ENCODE measurements at regions not wholly inside any gene's neighbourhood (a gene's known extent, or its start where the extent isn't known, plus 50 kb on each side); places are given as distances from the start of the nearest gene placed in this dataset.

GRCh38 chr13:92938486-92939020, 288.1 kb upstream of the GPC6 start:
- no peak for DNase-seq

GRCh38 chr13:92941167-92941566, 285.4 kb upstream of the GPC6 start:
- no peak for DNase-seq

- no peak for DNase-seq
These were observed 278.7 kb upstream of the GPC6 start for GRCh38 chr13:92947770-92948434.

- no peak for DNase-seq
These were observed 275.8 kb upstream of the GPC6 start for GRCh38 chr13:92950771-92951170.

- DNase-seq = no peak
These were observed 275.2 kb upstream of the GPC6 start for GRCh38 chr13:92951273-92951890.

GRCh38 chr13:92952161-92952560, 274.4 kb upstream of the GPC6 start:
- no peak for DNase-seq

- DNase-seq = no peak
These were observed 271.9 kb upstream of the GPC6 start for GRCh38 chr13:92954746-92955145.

- no peak for DNase-seq
These were observed 266.8 kb upstream of the GPC6 start for GRCh38 chr13:92959790-92960189.

- DNase-seq = no peak
These were observed 263.6 kb upstream of the GPC6 start for GRCh38 chr13:92963029-92963428.

GRCh38 chr13:92966341-92966740, 260.3 kb upstream of the GPC6 start:
- no peak for DNase-seq

- no peak for DNase-seq
These were observed 259.7 kb upstream of the GPC6 start for GRCh38 chr13:92966900-92967299.

- no peak for DNase-seq
These were observed 258.7 kb upstream of the GPC6 start for GRCh38 chr13:92967923-92968322.

- no peak for DNase-seq
These were observed 253.9 kb upstream of the GPC6 start for GRCh38 chr13:92972751-92973150.

GRCh38 chr13:92974905-92975429, 251.6 kb upstream of the GPC6 start:
- DNase-seq = no peak

- DNase-seq = no peak
These were observed 249.9 kb upstream of the GPC6 start for GRCh38 chr13:92976657-92977056.

- DNase-seq = no peak
These were observed 242.5 kb upstream of the GPC6 start for GRCh38 chr13:92984151-92984550.

- DNase-seq = no peak
These were observed 237.3 kb upstream of the GPC6 start for GRCh38 chr13:92989301-92989700.

GRCh38 chr13:92991692-92992091, 234.9 kb upstream of the GPC6 start:
- no peak for DNase-seq

- DNase-seq = no peak
These were observed 232.6 kb upstream of the GPC6 start for GRCh38 chr13:92994056-92994455.

- DNase-seq = no peak
These were observed 224.6 kb upstream of the GPC6 start for GRCh38 chr13:93001866-93002461.

GRCh38 chr13:93003531-93003930, 223.1 kb upstream of the GPC6 start:
- no peak for DNase-seq

- no peak for DNase-seq
These were observed 221.7 kb upstream of the GPC6 start for GRCh38 chr13:93004919-93005318.

GRCh38 chr13:93007928-93008327, 218.7 kb upstream of the GPC6 start:
- DNase-seq = no peak
